ENCODE measurements at regions not wholly inside any gene's neighbourhood (a gene's known extent, or its start where the extent isn't known, plus 50 kb on each side); places are given as distances from the start of the nearest gene placed in this dataset.

DNA sequence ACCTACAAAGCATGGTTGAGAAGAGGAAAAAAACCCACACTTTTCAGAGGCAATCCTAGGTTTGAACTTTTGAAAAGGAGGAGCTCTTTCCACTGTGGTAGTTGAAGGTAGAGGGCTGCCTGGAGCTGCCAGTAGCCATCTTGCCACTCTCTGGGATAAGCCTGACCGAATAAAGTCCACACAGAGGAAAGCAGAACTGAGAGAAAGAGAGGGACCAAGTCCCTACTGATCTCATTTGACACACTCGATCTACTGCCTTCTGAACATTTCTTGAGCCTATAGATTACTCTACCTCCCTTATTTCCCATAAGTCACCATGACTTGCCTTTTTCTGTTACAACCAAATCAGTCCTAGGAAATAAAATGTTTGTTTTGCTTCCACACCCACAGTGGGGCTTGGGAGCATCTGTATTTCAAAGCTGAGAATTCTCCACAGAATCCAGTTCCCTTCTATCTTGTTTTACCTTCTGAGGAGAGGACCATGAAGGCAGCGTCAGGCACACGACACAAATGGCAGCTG, 147.0 kb upstream of the PTPRK start:
- no peak for TF ChIP-seq CTCF (IDR thresholded peaks at IDR 0.05; ENCODE audit: partially characterized antibody, unreplicated experiment)
- DNase-seq: no peak
- no peaks in the 10 kb centered on the region for H3K9me3 Mint-ChIP-seq (ENCODE audit: unreplicated experiment)
- no peak overlapping the region for H3K27ac Mint-ChIP-seq (ENCODE audit: unreplicated experiment)
- no peaks in the 10 kb centered on the region for H3K36me3 Mint-ChIP-seq (ENCODE audit: unreplicated experiment)
- no peaks in the 10 kb centered on the region for H3K27me3 Mint-ChIP-seq (ENCODE audit: unreplicated experiment)
- no peaks in the 10 kb centered on the region for H3K4me1 Mint-ChIP-seq (ENCODE audit: low read depth, unreplicated experiment)
- no peak overlapping the region for H3K4me3 Mint-ChIP-seq (ENCODE audit: unreplicated experiment)

- H3K4me3 Mint-ChIP-seq (ENCODE audit: unreplicated experiment): no peak overlapping the region
- no peaks in the 10 kb centered on the region for H3K4me1 Mint-ChIP-seq (ENCODE audit: low read depth, unreplicated experiment)
- H3K36me3 Mint-ChIP-seq (ENCODE audit: unreplicated experiment): no peaks in the 10 kb centered on the region
- H3K27ac Mint-ChIP-seq (ENCODE audit: unreplicated experiment): no peak overlapping the region
- H3K9me3 Mint-ChIP-seq (ENCODE audit: unreplicated experiment): no peaks in the 10 kb centered on the region
- no peak for DNase-seq
- H3K27me3 Mint-ChIP-seq (ENCODE audit: unreplicated experiment): no peaks in the 10 kb centered on the region
- no peak for TF ChIP-seq CTCF (IDR thresholded peaks at IDR 0.05; ENCODE audit: partially characterized antibody, unreplicated experiment)
These were observed 146.0 kb upstream of the PTPRK start for GRCh38 chr6:128666405-128666804.

- Mint-ChIP-seq H3K4me1 (ENCODE audit: low read depth, unreplicated experiment) (no peaks in the 10 kb centered on the region), H3K4me3 (ENCODE audit: unreplicated experiment) (no peak overlapping the region), H3K27me3 (ENCODE audit: unreplicated experiment) (no peaks in the 10 kb centered on the region), H3K27ac (ENCODE audit: unreplicated experiment) (no peak overlapping the region), H3K9me3 (ENCODE audit: unreplicated experiment) (no peaks in the 10 kb centered on the region), H3K36me3 (ENCODE audit: unreplicated experiment) (no peaks in the 10 kb centered on the region)
- TF ChIP-seq CTCF (IDR thresholded peaks at IDR 0.05; ENCODE audit: partially characterized antibody, unreplicated experiment): no peak
- no peak for DNase-seq
These were observed 142.8 kb upstream of the PTPRK start for GRCh38 chr6:128663238-128663637.

DNA sequence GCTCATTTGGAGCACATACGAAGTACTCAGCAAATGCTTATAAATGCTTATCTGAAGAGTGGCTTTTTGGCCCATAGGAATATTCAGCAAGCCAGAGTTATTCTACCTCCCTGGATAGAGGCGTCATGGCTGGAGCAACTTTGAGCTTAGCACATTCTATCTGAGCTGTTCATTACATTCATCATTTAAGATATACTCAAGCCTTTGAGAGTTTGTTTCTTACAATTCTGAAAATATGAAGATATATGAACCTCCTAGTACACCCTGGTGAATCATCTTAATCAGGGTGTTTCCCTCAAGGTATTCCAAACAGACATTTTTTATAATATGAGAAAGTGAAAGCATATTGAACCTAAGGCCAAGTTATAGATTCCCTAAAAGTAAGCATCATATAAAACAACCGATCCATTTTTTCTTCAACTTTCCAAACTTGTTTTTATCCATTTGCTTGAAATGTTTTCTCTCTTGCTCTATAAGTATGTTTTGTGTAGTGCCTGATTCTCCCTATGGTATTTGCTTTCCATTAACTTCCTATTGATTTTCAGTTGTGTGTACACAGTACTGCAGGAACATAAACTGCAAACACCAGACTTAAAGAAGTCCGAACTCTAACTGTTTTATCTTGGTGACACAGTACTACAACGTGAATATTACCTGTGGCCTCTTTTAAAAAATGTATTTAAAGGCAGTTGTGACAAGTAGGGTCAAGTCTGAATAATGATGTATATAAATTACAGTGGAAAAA, 139.7 kb upstream of the PTPRK start:
- Mint-ChIP-seq H3K4me1 (ENCODE audit: low read depth, unreplicated experiment) (no peaks in the 10 kb centered on the region), H3K4me3 (ENCODE audit: unreplicated experiment) (no peak overlapping the region), H3K27ac (ENCODE audit: unreplicated experiment) (no peak overlapping the region), H3K27me3 (ENCODE audit: unreplicated experiment) (no peaks in the 10 kb centered on the region), H3K36me3 (ENCODE audit: unreplicated experiment) (no peaks in the 10 kb centered on the region), H3K9me3 (ENCODE audit: unreplicated experiment) (no peaks in the 10 kb centered on the region)
- no peak for DNase-seq
- TF ChIP-seq CTCF (IDR thresholded peaks at IDR 0.05; ENCODE audit: partially characterized antibody, unreplicated experiment): no peak

GRCh38 chr6:128659276-128659675, 138.9 kb upstream of the PTPRK start:
- Mint-ChIP-seq H3K27ac (ENCODE audit: unreplicated experiment) (no peak overlapping the region), H3K27me3 (ENCODE audit: unreplicated experiment) (no peaks in the 10 kb centered on the region), H3K4me1 (ENCODE audit: low read depth, unreplicated experiment) (no peaks in the 10 kb centered on the region), H3K4me3 (ENCODE audit: unreplicated experiment) (no peak overlapping the region), H3K9me3 (ENCODE audit: unreplicated experiment) (no peaks in the 10 kb centered on the region), H3K36me3 (ENCODE audit: unreplicated experiment) (no peaks in the 10 kb centered on the region)
- no peak for DNase-seq
- TF ChIP-seq CTCF (IDR thresholded peaks at IDR 0.05; ENCODE audit: partially characterized antibody, unreplicated experiment): no peak

Measured in glutamatergic neuron (in vitro differentiated cells).